Type B pancreatic cell (in vitro differentiated cells): ENCODE measurements at regions not wholly inside any gene's neighbourhood (a gene's known extent, or its start where the extent isn't known, plus 50 kb on each side); places are given as distances from the start of the nearest gene placed in this dataset.

Experiments used
- DNase-seq: peaks from one replicate; pipeline ENCODE4 v3.0.0; 2021; ENCODE audit warnings: mixed read lengths; ENCODE audit not compliant: unreplicated experiment; ENCODE audit errors: extremely low spot score
- H3K27ac Mint-ChIP-seq: 2 replicates; pipeline ENCODE4 v1.8.0; 2021; ENCODE audit warnings: mild to moderate bottlenecking, mixed read lengths
- H3K27me3 Mint-ChIP-seq: 2 replicates; pipeline ENCODE4 v1.8.0; 2021; ENCODE audit warnings: mixed read lengths
- H3K36me3 Mint-ChIP-seq: 2 replicates; pipeline ENCODE4 v1.8.0; 2021; ENCODE audit warnings: mixed read lengths
- H3K4me1 Mint-ChIP-seq: one replicate; pipeline ENCODE4 v1.8.0; 2021; ENCODE audit warnings: mixed read lengths; ENCODE audit not compliant: unreplicated experiment
- H3K4me3 Mint-ChIP-seq: 2 replicates; pipeline ENCODE4 v1.8.0; 2021; ENCODE audit warnings: mild to moderate bottlenecking, mixed read lengths
- H3K9me3 Mint-ChIP-seq: 2 replicates; pipeline ENCODE4 v1.8.0; 2021; ENCODE audit warnings: mixed read lengths
- TF ChIP-seq, protein P1 (sequence below): fragments of 200-600 bp; sonication (generic); conservative IDR thresholded peaks from 2 replicates; pipeline ENCODE4 v1.5.0; 2021; ENCODE audit warnings: antibody characterized with exemption, mild to moderate bottlenecking

DNA sequence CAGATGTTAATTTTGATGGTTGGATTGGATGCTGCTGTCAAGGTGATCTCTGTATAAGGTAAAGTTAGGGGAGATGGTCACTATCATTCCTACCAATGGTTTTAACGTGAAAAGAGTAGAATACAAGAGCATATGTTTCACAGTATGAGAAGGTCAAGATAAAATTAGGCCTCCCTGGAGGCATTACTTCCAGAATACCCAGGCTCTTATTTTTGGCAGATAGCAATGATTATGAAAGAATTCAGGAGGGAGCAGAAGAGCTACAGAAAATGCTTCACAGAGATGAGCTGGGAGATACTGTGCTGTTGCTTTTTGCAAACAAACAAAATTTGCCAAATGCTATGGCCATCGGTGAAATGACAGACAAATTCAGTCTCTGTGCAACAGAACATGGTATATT is 547.5 kb upstream of the SPRY2 start:
- H3K27ac Mint-ChIP-seq, result no peak overlapping the region
- H3K36me3 Mint-ChIP-seq, result no peaks in the 10 kb centered on the region
- no peaks in the 10 kb centered on the region for H3K4me1 Mint-ChIP-seq
- TF ChIP-seq, protein P1, sequence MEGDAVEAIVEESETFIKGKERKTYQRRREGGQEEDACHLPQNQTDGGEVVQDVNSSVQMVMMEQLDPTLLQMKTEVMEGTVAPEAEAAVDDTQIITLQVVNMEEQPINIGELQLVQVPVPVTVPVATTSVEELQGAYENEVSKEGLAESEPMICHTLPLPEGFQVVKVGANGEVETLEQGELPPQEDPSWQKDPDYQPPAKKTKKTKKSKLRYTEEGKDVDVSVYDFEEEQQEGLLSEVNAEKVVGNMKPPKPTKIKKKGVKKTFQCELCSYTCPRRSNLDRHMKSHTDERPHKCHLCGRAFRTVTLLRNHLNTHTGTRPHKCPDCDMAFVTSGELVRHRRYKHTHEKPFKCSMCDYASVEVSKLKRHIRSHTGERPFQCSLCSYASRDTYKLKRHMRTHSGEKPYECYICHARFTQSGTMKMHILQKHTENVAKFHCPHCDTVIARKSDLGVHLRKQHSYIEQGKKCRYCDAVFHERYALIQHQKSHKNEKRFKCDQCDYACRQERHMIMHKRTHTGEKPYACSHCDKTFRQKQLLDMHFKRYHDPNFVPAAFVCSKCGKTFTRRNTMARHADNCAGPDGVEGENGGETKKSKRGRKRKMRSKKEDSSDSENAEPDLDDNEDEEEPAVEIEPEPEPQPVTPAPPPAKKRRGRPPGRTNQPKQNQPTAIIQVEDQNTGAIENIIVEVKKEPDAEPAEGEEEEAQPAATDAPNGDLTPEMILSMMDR, result no peak
- DNase-seq, result no peak
- H3K27me3 Mint-ChIP-seq, result peaks cover 48% of the 10 kb centered on the region
- H3K4me3 Mint-ChIP-seq, result no peak overlapping the region
- no peaks in the 10 kb centered on the region for H3K9me3 Mint-ChIP-seq

DNA sequence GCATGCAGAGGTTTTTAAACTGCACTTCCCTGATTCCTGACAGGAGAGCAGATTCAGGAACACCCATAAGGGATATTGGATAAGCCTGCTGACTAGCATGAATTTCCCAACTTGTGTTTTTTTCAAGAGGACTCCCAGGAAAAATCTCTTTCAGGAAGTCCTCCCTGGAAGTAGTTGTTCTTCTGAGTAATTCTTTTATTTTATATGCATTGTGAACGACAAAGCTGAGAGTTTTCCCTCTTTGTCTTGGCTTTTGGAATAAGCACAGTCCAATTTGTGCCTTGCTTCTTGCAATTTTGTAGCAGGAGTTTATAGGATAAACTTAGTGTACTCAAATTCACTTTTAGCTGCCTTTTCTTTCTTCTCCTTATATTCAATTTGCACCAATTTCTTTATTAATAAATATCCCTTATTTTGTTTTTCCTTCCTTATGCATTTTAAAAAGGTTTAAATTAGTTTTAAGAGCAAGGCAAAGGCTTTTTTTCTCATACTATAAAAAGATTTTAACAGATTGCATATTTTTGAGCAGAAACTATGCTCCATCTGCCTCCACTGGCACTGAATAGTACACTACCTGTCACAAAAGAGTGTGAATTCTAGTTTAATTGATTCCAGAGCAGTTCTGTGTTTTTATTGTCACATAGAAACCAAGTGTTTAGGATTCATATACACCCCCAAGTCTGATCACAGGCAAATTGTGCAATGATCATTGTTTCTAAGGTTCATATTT is 543.3 kb upstream of the SPRY2 start:
- no peak for DNase-seq
- H3K4me3 Mint-ChIP-seq, result no peak overlapping the region
- TF ChIP-seq, protein P1, result no peak
- H3K4me1 Mint-ChIP-seq, result peaks cover 12% of the 10 kb centered on the region
- no peaks in the 10 kb centered on the region for H3K9me3 Mint-ChIP-seq
- H3K36me3 Mint-ChIP-seq, result no peaks in the 10 kb centered on the region
- peaks cover 59% of the 10 kb centered on the region for H3K27me3 Mint-ChIP-seq
- no peak overlapping the region for H3K27ac Mint-ChIP-seq

- TF ChIP-seq, protein P1, result no peak
- Mint-ChIP-seq H3K27ac (no peak overlapping the region), H3K4me1 (peaks cover 12% of the 10 kb centered on the region), H3K36me3 (no peaks in the 10 kb centered on the region), H3K4me3 (no peak overlapping the region), H3K9me3 (no peaks in the 10 kb centered on the region), H3K27me3 (peaks cover 61% of the 10 kb centered on the region)
- no peak for DNase-seq
These were observed 542.6 kb upstream of the SPRY2 start for GRCh38 chr13:80883545-80883944.

DNA sequence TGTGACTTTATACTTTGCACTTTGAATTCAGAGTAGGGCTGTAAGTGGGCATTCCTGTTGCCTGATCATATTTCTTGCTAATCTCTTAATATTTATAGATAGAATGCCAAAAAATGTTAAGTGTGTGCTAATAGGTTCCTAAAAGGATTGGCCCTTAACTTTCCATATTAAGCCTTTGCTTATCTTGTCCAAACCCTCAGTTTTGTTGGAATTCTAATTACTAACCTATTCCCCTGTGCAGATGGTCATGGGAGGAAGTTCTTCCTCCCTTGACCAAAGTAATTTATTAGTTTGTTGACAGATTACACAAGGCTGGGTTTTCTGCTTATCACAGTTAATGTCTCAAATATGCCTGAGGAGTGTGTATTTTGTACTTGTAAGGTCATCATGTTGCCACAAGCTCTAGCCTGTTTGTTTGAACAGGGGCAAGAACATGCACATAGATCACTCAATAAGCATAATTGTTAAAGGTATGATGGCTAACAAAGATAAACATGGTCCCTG is 541.1 kb upstream of the SPRY2 start:
- Mint-ChIP-seq H3K4me3 (no peak overlapping the region), H3K27me3 (peaks cover 52% of the 10 kb centered on the region), H3K27ac (no peak overlapping the region), H3K36me3 (no peaks in the 10 kb centered on the region), H3K9me3 (no peaks in the 10 kb centered on the region), H3K4me1 (peaks cover 14% of the 10 kb centered on the region)
- TF ChIP-seq, protein P1, result no peak
- no peak for DNase-seq

DNA sequence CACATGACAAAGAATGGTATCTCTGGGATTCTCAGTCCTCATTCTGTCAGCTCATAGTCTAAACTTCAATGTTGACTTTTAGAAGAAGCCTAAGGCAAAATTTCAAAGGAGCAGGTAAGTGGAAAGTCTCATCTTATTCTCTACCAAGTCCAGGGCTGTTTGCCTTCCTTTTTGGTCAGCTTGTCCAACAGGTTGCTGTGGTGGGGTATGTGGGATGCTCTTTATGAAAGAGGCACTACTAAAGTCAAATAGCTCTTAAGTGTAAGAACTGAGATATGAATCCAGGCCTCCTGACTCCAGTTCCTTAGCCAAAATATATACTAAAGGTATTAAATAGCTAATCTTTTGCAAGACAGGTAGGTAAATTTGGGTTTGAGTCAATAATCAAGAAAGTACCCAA is 540.6 kb upstream of the SPRY2 start:
- Mint-ChIP-seq H3K27ac (no peak overlapping the region), H3K9me3 (no peaks in the 10 kb centered on the region), H3K27me3 (peaks cover 48% of the 10 kb centered on the region), H3K36me3 (no peaks in the 10 kb centered on the region), H3K4me1 (peaks cover 15% of the 10 kb centered on the region), H3K4me3 (no peak overlapping the region)
- TF ChIP-seq, protein P1, result no peak
- no peak for DNase-seq
